ENCODE measurements at regions not wholly inside any gene's neighbourhood (a gene's known extent, or its start where the extent isn't known, plus 50 kb on each side); places are given as distances from the start of the nearest gene placed in this dataset.

DNA sequence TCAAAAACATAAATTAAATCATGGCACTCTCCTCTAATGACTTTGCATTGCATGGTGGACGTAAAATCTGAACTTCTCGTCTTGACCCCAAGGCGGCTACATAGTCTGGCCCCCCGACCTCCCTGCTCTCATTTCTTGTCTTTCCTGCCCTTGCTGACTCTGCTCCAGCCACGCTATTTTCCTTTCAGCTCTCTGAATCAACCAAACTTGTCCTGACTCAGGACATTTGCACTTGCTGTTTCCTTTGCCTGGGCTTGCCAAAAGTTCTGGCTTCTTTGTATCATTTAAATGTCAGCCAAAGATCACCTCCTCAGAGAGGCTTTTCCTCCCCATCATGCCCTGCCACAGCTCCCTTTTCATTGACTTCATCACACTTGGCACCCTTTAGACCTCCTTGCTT is 107.7 kb upstream of the NFE2L3 start:
- TF ChIP-seq, protein P1, sequence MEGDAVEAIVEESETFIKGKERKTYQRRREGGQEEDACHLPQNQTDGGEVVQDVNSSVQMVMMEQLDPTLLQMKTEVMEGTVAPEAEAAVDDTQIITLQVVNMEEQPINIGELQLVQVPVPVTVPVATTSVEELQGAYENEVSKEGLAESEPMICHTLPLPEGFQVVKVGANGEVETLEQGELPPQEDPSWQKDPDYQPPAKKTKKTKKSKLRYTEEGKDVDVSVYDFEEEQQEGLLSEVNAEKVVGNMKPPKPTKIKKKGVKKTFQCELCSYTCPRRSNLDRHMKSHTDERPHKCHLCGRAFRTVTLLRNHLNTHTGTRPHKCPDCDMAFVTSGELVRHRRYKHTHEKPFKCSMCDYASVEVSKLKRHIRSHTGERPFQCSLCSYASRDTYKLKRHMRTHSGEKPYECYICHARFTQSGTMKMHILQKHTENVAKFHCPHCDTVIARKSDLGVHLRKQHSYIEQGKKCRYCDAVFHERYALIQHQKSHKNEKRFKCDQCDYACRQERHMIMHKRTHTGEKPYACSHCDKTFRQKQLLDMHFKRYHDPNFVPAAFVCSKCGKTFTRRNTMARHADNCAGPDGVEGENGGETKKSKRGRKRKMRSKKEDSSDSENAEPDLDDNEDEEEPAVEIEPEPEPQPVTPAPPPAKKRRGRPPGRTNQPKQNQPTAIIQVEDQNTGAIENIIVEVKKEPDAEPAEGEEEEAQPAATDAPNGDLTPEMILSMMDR (conservative IDR thresholded peaks at IDR 0.05; ENCODE audit: low read length): no peak
- no peak for DNase-seq (ENCODE audit: low read depth)
- no peak overlapping the region for H3K4me3 ChIP-seq (ENCODE audit: low read length)

DNA sequence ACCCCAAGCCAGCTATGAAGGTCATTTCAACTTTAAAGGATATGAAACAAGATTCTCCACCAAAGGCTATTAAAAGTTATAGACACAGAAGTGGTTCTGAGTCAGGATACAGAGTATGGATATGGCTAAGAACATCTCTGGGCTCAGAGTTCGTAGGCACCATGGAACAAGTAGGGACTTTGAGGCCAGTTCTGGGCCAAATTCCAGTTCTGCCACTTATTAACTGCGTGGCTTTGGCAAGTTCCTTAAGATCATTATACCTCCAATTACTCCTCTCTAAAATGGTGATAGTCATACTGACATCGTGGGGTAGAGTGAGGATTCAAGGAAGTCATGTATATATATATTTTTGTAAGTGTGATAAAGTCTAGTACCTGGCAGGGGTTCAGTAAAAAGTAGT is 105.8 kb upstream of the NFE2L3 start:
- TF ChIP-seq, protein P1 (conservative IDR thresholded peaks at IDR 0.05; ENCODE audit: low read length): no peak

DNA sequence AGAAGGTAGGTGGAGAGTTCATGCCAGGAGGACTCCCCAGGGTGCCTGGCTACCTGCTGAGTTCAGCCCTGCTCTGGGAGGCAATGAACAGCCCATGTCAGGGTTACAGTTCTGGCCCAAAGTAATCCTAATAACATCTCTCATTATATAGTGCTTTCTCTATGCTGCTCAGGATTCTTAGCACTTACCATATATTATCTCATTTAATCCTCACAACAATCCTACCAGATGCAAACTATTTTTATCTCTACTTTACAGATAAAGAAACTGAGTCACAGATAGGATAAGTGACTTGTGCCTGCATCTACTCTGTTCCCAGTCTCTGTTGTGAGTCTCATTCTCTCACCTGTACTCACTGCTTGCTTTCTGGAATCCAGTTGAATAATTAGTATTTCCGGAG is 105.1 kb upstream of the NFE2L3 start:
- TF ChIP-seq, protein P1 (conservative IDR thresholded peaks at IDR 0.05; ENCODE audit: low read length): no peak
- no peak for DNase-seq (ENCODE audit: low read depth)

More for the DNA sequence above, 105.8 kb upstream of the NFE2L3 start:
- no peak for DNase-seq (ENCODE audit: low read depth)
- H3K4me3 ChIP-seq (ENCODE audit: low read length): no peak overlapping the region

DNA sequence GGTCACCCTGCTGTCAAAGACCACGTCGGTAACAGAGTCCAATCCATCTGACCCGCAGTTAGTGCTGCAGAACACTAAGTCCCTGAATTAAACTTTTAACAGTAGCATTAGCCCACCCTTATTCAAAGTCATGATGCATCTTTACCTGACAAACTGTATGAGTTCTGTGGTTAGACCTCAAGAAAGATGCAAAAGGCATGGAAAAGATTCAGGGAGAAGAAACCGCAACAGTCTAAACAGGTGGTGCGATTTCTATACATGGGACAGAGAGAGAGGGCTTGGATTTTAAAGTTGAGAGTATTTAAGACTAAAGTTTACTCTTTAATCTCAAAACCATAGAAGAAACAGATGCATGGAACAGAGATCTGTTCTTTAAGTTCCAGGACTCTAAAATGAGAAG is 103.3 kb upstream of the NFE2L3 start:
- DNase-seq (ENCODE audit: low read depth): no peak
- TF ChIP-seq, protein P1 (conservative IDR thresholded peaks at IDR 0.05; ENCODE audit: low read length): no peak
- no peak overlapping the region for H3K4me3 ChIP-seq (ENCODE audit: low read length)

More for the DNA sequence above, 105.1 kb upstream of the NFE2L3 start:
- H3K4me3 ChIP-seq (ENCODE audit: low read length): no peak overlapping the region

DNA sequence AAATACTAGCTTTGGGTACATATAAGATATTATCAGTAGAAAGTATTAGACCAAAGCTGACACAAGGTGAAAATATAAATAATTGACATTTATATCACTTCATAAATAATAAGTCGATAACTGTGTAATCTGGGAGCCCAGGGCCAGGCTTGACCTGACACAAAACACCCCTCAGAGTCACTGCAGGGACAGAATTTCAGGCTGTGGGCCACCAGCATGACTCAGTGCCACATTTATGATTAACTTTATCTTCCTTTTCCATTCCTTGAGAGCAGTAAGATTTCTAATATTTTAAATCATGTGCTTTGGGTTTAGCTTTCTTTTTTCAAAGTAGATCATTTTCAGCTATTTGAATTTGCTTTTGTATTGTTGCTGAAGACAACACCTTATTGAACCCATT is 102.9 kb upstream of the NFE2L3 start:
- DNase-seq (ENCODE audit: low read depth): no peak
- no peak overlapping the region for H3K4me3 ChIP-seq (ENCODE audit: low read length)

DNA sequence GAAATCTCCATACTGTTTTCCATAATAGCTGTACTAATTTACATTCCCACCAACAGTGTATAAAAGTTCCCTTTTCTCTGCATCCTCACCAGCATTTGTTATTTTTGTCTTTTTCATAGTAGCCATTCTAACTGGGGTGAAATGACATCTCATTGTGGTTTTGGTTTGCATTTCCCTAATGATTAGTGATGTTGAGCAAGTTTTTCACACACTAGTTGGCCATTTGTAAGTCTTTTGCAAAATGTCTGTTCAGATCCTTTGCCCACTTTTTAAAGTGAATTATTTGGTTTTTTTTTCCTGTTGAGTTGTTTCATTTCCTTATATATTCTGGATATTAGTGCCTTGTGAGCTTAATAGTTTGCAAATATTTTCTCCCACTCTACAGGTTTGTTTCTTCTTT is 101.0 kb upstream of the NFE2L3 start:
- no peak overlapping the region for H3K4me3 ChIP-seq (ENCODE audit: low read length)
- DNase-seq (ENCODE audit: low read depth): no peak
- TF ChIP-seq, protein P1 (conservative IDR thresholded peaks at IDR 0.05; ENCODE audit: low read length): no peak

More for the DNA sequence above, 102.9 kb upstream of the NFE2L3 start:
- TF ChIP-seq, protein P1 (conservative IDR thresholded peaks at IDR 0.05; ENCODE audit: low read length): no peak

DNA sequence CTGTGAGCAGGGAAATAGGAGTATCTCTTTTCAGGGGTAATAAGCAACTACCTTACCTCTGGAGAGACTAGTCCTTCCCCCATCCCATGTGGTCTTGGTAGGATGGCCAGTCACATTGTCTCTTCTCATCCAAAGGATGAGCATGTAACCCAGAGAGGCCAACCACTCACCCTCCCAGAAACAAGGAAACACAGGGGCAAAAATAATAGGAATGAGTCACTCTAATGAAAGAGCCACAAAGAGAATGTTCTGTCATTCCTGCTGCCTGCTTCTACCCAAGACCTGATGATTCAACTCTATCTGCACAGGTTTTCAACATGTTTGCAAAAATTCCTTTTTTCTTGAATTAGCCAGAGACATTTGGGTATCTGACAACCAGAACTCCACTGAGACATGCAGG is 99.3 kb upstream of the NFE2L3 start:
- DNase-seq (ENCODE audit: low read depth): no peak
- TF ChIP-seq, protein P1 (conservative IDR thresholded peaks at IDR 0.05; ENCODE audit: low read length): no peak
- no peak overlapping the region for H3K4me3 ChIP-seq (ENCODE audit: low read length)
